NCI-H1092 treated with DMSO at 0.1 percent for 48 hours (cell line): ENCODE measurements at regions not wholly inside any gene's neighbourhood (a gene's known extent, or its start where the extent isn't known, plus 50 kb on each side); places are given as distances from the start of the nearest gene placed in this dataset.

Experiments used
- DNase-seq: peaks from one replicate; lab custom pipeline; 2025; lab: John Stamatoyannopoulos, UW

DNA sequence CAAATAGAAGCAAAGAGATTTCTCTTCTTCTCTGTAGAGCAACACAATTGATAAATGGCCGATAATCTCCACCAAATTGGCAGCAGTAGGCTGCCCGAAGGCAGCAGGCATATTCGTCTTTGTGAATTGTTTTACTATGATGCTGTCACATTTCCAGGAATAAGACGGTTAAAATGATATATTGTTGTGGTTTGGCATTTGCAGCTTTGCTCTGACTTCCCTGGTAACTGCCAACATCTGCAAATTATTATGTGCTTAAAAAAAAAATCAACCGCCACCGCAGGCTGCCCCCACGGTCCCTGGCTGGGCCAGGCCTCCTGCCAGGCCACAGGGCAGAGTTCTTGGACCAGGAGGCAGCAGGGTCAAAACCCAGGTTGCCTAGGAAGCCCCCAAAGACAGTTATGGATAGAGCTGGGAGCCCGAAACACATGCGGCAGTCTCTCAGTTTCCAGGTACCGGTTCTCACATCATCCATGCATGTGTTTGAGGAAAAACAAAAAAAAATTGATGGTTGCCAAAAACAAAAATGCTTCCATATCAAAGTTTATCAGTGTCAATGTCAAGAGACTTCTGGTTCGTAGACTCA is 179.3 kb downstream of the ETS2 start:
- DNase-seq = peak; percentile 60

DNA sequence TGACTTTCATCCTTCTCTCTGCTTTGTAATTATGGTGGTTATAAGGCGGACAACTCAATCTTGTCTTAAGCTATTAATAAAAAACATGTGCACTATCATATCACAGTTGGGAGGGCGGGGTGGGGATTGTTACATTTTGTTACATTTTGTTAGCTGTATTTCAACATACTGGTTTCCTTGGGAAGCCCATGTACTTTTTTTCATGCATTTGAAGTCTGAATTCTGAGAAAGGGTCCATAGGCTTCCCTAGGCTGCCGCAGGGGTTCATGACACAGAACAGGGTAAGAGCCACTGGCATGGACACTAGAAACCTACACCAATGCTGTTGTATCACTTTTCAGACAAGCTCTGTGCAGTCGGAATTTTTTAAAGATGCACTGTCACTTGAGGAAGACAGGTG is 178.8 kb downstream of the ETS2 start:
- no peak for DNase-seq

DNA sequence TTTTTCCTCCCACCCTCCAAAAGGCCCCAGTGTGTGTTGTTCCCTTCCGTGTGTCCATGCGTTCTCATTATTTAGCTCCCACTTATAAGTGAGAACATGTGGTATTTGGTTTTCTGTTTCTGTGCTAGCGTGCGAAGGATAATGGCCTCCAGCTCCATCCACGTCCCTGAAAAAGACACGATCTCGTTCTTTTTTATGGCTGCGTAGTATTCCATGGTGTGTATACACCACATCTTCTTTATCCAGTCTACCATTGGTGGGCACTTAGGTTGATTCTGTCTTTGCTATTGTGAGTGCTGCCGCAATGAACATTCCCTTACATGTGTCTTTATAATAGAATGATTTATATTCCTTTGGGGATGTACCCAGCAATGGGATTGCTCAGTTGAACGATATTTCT is 177.8 kb downstream of the ETS2 start:
- no peak for DNase-seq

DNA sequence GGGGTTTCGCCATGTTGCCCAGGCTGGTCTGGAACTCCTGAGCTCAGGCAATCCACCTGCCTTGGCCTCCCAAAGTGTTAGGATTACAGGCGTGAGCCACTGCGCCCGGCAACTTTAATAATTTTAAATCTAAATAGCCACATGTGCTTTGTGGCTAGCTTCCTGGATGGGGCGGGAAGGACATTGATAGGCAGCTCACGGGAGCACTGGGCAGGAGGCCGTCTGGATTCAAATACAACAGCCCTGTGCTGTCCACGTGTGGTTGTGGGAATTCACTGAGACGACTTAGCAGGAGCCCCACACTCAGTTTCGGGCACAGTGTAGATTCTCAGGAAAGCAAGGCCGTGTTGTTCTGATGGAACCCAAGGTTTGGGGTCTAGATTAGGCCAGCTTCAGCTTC is 177.1 kb downstream of the ETS2 start:
- no peak for DNase-seq

DNA sequence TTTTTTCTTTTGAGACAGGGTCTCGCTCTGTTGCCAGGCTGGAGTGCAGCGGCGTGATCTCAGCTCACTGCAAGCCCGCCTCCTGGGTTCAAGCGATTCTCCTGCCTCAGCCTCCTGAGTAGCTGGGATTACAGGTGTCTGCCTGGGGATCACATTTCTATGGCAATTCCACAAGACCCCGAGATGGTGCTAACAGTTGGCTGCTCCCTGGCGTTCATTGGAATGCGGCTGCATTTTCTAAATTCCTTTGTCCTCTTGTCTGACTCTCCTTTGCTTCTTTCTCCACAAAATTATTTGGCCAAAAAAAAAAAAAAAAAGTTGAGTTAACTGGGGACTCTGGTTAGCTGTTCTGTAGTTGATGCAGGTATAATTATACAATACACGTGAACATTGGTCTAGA is 176.4 kb downstream of the ETS2 start:
- DNase-seq = no peak

DNA sequence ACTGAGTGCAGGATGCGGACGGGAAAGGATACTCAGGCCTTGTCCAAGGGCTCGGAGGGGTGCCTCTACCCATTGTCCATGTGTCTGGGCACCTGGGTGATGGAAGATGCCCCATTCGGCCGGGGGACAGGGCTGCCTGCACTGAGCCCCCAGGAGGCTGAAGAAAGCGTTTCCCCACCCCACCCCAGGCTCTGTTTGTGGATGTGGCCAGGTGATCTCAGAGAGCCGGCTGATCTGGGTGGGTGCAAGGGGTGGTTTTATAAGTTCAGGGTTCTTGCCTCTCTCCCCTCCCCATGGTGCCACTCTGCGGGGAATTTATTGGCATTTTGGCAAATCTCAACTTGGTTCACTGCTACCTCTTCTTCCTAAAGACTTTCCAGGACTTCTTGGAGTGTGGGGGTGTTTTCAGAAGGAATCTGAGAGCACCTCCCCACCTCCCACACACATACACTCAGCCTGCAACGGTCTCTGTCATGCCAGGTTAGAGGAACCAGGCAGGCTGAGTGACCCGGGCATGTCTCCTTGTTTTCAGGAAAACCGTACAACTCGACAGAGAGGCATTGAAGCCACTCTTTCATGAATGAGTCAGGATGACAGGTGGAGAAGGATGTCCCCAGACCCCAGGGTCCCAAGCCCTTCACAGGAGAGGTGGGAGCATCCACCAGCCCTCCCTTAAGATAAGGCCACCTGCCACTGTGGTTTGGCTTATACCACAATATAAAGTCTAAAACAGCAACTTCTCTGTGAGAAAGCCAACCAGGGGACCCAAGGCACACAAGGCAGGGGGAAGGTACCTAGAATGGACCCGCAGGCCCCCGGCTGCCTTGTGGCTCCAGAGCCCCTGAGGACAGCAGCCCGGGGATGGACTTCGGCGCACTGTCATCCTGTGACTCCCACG is 174.9 kb downstream of the ETS2 start:
- no peak for DNase-seq

DNA sequence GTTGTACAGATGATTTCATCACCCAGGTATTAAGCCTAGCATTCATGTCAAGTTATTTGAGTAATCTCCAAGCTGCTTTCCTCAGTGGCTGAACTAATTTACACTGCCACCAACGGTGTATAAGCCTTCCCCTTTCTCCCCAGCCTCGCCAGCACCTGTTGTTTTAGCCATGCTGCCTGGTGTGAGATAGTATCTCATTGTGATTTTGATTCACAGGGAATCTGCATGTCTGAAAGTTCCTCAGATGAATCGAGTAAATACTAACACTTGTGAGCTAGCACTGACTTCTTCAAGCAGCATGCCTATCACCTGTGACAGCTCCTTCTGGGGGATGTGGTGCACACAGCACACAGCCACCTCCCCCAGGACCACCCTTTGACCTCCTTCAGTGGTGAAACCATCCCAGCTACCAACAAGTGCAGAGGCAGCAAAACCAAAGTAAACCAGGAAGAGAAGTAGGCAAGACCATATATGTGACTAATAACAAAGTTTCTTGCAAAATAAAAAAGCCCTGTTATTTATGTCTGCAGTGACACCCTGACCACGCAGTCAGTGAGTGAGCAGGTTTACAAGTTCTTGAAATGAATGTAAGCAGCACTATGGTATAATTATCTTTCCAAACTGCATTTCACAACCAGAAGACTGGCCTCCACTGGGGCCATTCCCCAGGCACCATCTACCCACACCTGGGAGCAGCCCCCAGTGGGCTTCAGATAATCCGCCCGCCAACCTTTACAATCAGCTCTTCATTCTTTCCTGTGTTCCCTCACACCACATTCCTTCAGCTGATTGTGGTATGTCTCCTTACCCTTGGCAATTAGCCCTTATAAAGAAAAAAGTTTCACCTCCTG is 173.8 kb downstream of the ETS2 start:
- DNase-seq = no peak

DNA sequence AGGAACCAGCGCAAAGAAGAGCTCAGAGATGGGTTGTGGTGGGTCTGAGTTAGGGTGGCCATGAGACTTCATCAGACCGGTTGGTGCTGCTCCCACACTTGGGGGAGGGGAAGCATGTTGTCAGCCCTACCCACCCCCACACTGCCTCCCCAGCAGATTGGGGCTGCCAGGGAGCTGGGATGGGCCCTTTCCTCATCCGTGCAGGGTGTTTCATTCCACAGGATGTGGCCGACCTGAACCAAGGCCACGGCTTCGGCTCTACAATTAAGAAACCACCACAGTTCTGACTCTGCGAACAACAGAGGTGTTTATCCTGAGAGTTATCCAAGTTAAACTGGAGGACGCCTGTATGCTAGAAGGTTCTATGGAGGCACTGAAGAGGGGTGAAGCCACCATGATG is 171.2 kb downstream of the ETS2 start:
- no peak for DNase-seq

DNA sequence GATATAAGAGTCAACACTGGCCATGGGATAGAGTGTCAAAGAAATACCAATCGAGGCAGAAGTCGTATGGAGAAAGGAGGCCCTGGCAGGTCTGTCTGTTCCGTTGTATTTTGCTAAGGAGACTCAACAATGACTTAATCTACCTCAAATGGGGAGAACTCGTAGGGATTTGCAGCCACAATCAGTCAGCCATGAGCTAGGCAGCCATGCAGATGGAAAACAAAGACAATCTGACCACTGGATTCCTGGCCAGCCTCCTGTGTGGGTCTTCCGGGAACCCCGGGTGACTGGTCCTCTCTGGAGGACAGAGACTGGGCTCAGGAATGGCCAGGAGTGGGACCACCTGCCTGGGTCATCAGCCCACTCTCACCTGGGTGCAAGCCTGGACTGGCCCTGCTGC is 167.8 kb downstream of the ETS2 start:
- no peak for DNase-seq

DNA sequence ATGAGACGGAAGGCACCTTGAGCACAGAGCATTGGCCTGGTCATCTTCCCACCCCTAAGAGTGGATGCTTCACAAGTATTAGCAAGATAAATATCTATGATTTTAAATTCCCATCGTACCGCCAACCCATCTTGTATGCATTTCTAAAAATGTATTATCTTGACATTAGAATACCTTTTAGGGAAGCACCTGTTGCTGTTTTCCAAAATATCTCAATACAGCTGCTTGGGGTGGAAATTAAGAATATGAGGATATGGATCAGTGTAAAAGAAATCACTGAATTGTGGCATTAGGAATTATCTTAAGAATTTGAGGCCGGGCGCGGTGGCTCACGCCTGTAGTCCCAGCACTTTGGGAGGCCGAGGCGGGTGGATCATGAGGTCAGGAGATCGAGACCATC is 166.3 kb downstream of the ETS2 start:
- no peak for DNase-seq

DNA sequence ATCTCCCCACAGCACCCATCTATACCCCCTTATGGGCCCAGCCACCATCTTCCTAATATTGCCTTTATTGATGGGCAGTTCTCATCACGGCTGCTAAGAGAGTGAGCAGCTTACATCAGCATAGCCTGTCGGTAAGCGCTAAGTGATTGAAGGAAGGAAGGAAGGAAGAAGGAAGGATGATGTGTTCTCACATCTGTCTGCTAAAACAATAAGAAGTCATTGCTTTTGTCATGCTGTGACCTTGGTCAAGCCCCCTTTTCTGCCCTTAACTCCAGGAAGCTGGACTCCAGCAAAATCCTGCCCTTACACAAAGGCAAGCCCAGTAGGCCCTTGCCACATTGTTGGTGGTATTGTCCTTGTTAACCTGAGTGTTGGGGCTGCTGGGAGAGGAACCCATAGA is 165.0 kb downstream of the ETS2 start:
- no peak for DNase-seq

DNA sequence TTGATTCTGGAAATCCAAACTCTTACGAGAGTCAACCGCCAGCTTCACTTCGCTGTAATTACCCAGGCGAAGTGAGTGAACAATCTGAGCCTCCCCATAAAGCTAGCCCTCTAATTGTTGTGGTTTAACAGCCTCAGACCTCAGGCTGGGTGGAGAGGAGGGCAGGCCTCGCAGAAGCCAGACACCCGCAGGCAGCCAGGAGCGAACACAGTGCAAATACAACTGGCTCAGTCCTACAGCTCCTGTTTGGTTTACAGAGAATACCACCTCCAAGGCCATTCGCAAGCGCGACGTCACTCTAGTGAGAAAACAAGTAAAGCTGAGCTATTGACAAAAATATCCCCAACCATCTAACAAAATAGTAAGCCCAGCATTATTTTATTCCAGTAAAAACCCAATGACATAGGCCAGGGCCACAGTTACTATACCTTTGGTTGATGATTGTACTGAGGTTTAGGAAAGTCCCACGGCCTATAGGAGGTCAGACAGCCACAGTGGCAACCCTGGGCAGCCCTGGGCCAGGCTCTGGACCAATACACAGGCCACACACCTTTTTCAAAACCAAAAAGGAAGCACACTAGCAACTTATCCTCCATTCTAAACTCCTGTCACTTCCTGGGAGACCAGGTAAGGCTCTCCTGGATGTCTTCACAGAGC is 163.3 kb downstream of the ETS2 start:
- DNase-seq = no peak

DNA sequence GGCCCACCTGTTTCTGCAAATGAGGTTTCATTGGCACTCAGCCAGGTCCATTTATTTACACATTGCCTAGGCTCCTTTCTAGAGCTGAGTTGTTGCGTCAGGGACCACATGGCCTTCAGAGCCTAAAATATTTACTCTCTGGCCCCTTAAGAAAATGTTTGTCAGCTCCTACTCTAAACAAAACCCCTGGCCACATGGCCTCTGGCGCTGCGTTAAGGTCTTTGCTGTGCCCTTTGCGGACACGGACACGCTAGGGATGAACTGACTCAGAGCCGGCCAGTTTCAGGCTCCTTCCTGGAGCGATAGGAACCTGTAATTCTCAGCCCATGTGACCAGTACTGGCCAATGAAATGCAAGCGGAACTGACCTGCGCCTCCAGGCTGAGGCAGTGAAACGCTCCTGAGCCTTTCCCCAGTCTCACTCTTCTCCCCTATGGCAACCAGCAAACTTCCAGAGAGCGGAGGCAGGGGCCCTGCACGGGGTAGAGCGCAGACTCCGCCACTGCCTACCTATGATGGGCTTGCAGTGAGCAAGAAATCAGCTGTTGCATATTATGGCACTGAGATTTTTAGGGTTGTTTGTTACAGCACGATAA is 160.3 kb downstream of the ETS2 start:
- DNase-seq = peak; percentile 98

DNA sequence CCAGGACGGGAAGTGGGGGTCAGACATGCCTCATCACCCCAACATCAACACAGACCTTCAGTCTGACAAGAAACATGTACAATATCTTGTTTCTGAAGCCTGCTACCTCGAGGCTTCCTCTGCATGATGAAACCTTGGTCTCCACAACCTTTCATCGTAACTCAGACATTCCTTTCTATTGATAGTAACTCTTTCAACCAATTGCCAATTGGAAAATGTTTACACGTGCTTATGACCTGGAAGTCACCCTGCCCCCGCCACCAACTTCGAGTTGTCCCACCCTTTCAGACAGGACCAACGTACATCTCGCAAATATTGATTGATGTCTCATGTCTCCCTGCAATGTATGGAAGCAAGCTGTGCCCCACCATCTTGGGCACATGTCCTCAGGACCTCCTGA is 159.5 kb downstream of the ETS2 start:
- no peak for DNase-seq

DNA sequence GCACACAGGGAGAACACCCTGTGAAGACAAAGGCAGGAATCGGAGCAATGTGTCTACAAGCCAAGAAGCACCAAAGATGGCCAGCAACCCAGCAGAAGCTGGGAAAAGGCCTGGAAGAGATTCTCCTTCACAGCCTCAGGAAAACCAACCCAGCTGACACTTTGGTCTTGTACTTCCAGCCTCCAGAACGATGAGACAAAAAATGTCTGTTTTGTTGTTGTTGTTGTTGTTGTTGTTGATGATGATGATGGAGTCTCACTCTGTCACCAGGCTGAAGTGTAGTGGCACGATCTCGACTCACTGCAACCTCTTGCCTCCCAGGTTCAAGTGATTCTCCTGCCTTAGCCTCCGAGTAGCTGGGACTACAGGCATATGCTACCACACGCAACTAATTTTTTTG is 157.3 kb downstream of the ETS2 start:
- no peak for DNase-seq

DNA sequence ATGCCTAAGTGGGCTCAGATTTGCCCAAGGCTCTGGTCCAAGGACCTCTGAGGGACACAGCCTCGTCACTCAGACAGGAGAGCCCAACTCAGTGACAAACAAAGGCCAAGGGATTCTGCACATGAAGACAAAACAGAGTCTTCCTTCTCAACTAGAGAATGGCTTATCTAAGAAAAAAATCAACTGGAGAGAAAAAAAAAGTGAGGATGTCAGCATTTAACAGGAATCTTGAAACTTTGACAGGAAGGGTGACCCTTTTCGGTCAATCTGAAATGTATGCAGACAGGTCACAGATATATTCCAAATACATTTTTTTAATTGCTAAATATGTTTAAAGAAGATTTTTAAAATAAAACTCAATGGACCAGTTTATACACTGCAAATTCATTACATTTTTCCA is 154.5 kb downstream of the ETS2 start:
- DNase-seq = no peak

DNA sequence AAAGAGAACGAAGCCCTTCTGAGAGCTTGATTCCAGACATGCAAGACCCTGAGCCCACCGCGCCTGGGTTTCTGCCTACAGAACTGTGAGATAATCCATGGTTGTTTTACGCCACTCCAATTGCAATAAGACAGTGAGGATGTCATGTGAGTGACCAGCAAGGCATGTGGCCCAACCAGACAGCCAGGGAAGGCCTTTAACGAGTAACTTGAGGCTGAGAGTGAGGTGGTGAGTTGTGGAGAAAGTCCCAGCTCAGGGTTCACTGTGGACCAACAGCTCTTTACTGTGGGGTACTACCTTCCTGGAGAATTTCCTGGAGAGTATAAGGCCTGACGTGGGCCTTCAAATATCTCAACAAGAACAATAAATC is 153.9 kb downstream of the ETS2 start:
- DNase-seq = no peak

DNA sequence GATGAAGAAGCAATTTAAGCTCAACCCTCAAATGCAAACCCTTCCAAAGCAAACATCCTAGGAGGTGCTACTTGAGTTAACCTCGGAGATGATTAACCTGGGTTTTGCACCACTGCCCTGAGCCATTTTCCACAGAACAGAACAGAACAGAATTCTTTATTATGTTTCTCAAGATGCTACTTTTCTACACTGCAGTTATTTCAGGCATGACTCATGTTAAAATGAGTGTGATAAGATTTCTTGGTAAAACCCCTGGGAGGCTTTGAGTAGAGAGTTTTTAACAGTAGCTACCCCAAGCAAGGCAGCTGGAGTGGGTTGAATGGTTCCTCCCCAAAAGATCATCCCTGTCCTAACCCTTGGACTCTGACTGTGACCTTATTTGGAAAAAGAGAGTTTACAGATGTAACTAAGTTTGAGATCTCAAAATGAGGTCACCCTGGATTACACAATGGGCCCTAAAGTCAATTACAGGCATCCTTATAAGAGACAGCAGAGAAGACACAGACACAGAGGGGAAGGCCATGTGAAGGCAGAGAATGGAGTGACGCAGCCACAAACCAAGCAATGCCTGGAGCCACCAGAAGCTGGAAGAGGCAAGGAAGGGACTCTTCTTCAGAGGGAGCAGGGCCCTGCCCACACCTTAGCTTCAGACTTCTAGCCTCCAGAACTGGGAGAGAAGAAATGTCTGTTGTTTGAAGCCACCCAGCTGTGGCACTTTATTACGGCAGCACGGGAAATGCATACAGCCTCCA is 153.4 kb downstream of the ETS2 start:
- DNase-seq = peak; percentile 44

DNA sequence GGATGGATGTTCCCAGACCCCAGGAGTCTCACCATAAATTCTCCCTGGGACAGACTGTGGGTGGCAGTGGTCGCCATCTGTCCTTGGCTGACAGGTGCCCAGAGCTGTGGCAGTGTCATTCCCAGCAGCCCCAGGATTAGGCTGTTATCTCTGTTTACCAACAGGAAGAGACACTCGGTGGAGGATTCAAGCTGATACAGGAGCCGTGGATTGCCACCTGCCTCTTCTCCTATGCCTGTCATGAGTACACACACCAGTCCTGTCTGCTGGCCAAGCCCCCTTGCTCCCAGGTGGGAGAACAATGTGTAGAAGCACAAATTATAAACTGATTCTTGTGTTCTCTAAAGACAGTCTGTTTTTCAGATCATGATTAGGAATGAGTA is 152.6 kb downstream of the ETS2 start:
- DNase-seq = peak; percentile 84

DNA sequence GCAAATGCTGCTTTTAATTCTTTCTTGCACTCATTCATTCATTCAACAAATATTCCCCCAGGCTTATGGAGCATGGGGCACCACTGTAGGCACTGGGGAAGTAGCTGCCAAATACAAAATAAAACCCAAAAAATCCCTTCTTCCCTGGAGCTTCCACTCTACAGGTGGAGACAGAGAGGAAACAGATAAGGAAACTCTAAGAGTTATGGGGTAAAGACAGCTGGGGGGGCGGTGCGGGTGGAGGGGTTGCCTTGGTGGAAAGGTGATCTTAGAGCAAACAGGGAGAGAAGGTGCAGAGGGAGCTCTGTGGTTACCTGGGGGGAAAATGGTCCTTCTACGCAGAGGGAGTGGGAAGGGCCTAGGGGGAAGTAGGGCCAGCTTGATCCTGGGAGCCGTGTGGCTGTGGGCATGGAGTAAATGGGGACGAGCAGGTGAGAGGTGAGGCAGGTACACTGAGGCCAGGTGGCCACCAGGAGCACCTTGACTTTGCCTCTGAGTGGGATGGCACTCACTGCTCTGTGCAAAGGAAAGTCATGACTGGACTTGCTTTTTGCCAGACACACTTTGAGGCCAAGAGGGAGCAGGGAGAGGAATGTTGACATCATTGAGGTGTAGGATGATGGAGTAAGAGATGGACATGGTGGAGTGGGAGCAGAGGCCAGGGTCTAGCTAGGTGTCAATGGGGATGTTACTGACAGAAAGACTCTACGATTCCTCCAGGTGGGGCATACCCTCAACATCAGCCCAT is 152.0 kb downstream of the ETS2 start:
- DNase-seq = no peak
